ENCODE measurements at regions not wholly inside any gene's neighbourhood (a gene's known extent, or its start where the extent isn't known, plus 50 kb on each side); places are given as distances from the start of the nearest gene placed in this dataset.

DNA sequence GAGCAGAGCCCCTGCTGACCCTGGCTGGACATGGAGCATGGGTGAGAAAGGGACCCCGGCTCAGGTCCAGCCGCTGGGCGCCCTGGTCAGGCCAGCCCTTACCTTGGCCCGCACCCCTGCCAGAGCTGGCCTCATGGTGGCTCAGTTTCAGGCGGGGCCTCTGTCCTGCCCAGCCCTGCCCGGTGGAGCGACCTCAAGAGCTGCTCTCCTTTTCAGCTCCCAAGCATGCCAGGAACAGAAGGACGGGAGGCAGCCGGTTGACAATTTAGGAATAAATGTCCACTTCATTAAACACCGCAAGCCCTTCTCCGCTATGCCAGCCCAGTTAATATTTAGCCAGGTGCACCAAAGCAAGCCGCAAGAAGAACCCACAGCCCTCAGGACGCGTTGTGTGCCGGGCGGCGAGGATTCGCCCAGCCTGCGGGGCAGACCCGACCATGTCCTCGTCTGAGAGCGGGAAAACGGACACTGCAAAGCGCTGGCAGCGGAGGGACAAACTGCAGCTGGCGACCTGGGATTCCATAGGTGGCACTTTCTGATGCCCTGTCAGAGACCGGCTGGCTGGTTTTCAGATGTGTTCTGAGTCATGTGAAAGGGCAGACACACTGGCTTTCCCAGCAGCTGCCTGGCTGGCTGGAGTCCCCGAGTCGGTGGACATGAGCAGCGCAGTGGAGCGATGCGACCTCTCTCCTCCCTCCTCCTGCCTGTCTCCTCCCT is 221.9 kb downstream of the TTLL2 start:
- H3K27me3 ChIP-seq (replicated peaks; ENCODE audit: insufficient read depth) = no peaks in the 10 kb centered on the region
- no peaks in the 10 kb centered on the region for H3F3A ChIP-seq (ENCODE audit: insufficient read depth)
- no peak overlapping the region for H2AFZ ChIP-seq
- TF ChIP-seq EZH2 (IDR thresholded peaks at IDR 0.05; ENCODE audit: insufficient read depth, poor library complexity, severe bottlenecking) (no peak), EZH2phosphoT487 (IDR thresholded peaks at IDR 0.05; ENCODE audit: insufficient read depth, low read depth) (no peak)
- H3K9ac ChIP-seq = no peak overlapping the region
- H3K9me3 ChIP-seq (ENCODE audit: low read depth) = no peaks in the 10 kb centered on the region
- no peaks in the 10 kb centered on the region for H4K20me1 ChIP-seq (ENCODE audit: insufficient read depth)
- no peaks in the 10 kb centered on the region for H3K4me1 ChIP-seq (ENCODE audit: insufficient read depth)
- H3K27ac ChIP-seq = no peak overlapping the region
- no peaks in the 10 kb centered on the region for H3K9me2 ChIP-seq (ENCODE audit: insufficient read depth)
- no peak overlapping the region for H3K4me2 ChIP-seq (ENCODE audit: unreplicated experiment)
- DNase-seq = no peak
- H3K36me3 ChIP-seq (ENCODE audit: low read depth) = no peaks in the 10 kb centered on the region
- H3K4me3 ChIP-seq = no peak overlapping the region
- WGBS, 2 experiments (ENCODE audit: low coverage in 1 of 2, low lambda C conversion rate in 2 of 2, missing lambda C conversion rate in 2 of 2) = 85 to 90% methylated on average over 30 to 32 of the region's 32 CpGs
- H3K79me2 ChIP-seq (ENCODE audit: insufficient read depth) = no peaks in the 10 kb centered on the region
- in situ Hi-C loops (cut with MboI) = no loop called here

DNA sequence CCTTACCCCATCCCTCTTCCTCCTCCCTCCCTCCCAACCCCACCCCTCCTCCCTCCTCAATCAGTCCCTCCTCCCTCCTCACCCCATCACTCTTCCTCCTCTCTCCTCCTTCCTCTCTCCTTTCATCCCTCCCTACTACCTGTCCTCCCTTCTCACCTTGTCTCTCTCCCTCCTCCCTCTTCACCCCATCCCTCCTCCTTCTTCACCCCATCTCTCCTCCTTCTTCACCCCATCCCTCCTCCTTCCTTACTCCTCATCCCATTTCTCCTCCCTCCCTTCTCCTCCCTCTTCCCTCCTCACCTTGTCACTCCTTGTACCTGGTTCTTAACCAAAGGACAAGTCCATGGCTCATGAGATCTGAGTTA is 222.4 kb downstream of the TTLL2 start:
- H3K79me2 ChIP-seq (ENCODE audit: insufficient read depth) = no peaks in the 10 kb centered on the region
- H3K9me3 ChIP-seq (ENCODE audit: low read depth) = no peaks in the 10 kb centered on the region
- in situ Hi-C loops (cut with MboI) = no loop called here
- no peak overlapping the region for H3K4me2 ChIP-seq (ENCODE audit: unreplicated experiment)
- no peak overlapping the region for H3K9ac ChIP-seq
- TF ChIP-seq EZH2 (IDR thresholded peaks at IDR 0.05; ENCODE audit: insufficient read depth, poor library complexity, severe bottlenecking) (no peak), EZH2phosphoT487 (IDR thresholded peaks at IDR 0.05; ENCODE audit: insufficient read depth, low read depth) (no peak)
- H3K9me2 ChIP-seq (ENCODE audit: insufficient read depth) = no peaks in the 10 kb centered on the region
- no peaks in the 10 kb centered on the region for H3K36me3 ChIP-seq (ENCODE audit: low read depth)
- H3K4me3 ChIP-seq = no peak overlapping the region
- no peaks in the 10 kb centered on the region for H4K20me1 ChIP-seq (ENCODE audit: insufficient read depth)
- H3F3A ChIP-seq (ENCODE audit: insufficient read depth) = no peaks in the 10 kb centered on the region
- no peak overlapping the region for H3K27ac ChIP-seq
- no peaks in the 10 kb centered on the region for H3K27me3 ChIP-seq (replicated peaks; ENCODE audit: insufficient read depth)
- no peak for DNase-seq
- H3K4me1 ChIP-seq (ENCODE audit: insufficient read depth) = no peaks in the 10 kb centered on the region
- H2AFZ ChIP-seq = no peak overlapping the region

DNA sequence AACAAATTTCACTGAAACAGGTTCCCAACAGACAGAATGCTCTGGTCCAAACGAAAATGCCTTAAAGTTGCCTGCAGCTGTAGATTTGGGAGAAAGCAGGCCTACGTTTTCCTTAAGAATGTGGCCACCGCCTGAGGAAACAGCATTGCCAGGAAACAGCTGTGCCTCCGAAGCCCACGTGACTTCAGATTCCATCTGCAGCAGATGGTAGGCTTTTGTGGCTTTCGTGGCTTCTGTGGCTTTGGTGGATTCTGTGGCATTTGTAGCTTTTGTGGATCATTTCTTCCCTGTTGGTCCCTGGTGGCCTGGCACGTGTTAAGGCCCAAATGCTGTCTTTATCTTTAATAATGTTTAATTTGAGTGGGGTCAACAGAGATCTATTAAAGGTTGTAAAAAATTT is 222.9 kb downstream of the TTLL2 start:
- Histone ChIP-seq H3K4me1 (ENCODE audit: insufficient read depth) (no peaks in the 10 kb centered on the region), H3K27ac (no peak overlapping the region), H3K9me2 (ENCODE audit: insufficient read depth) (no peaks in the 10 kb centered on the region), H3K79me2 (ENCODE audit: insufficient read depth) (no peaks in the 10 kb centered on the region), H3K4me2 (ENCODE audit: unreplicated experiment) (no peak overlapping the region), H3K36me3 (ENCODE audit: low read depth) (no peaks in the 10 kb centered on the region), H2AFZ (no peak overlapping the region), H3K9me3 (ENCODE audit: low read depth) (no peaks in the 10 kb centered on the region), H3K27me3 (replicated peaks; ENCODE audit: insufficient read depth) (no peaks in the 10 kb centered on the region), H4K20me1 (ENCODE audit: insufficient read depth) (no peaks in the 10 kb centered on the region), H3K9ac (no peak overlapping the region), H3F3A (ENCODE audit: insufficient read depth) (no peaks in the 10 kb centered on the region), H3K4me3 (no peak overlapping the region)
- in situ Hi-C loops (cut with MboI) = no loop called here
- TF ChIP-seq EZH2phosphoT487 (IDR thresholded peaks at IDR 0.05; ENCODE audit: insufficient read depth, low read depth) (no peak), EZH2 (IDR thresholded peaks at IDR 0.05; ENCODE audit: insufficient read depth, poor library complexity, severe bottlenecking) (no peak)
- WGBS, 2 experiments (ENCODE audit: low coverage in 1 of 2, low lambda C conversion rate in 2 of 2, missing lambda C conversion rate in 2 of 2) = 34 to 38% methylated on average over 7 of the region's 7 CpGs
- DNase-seq = no peak

DNA sequence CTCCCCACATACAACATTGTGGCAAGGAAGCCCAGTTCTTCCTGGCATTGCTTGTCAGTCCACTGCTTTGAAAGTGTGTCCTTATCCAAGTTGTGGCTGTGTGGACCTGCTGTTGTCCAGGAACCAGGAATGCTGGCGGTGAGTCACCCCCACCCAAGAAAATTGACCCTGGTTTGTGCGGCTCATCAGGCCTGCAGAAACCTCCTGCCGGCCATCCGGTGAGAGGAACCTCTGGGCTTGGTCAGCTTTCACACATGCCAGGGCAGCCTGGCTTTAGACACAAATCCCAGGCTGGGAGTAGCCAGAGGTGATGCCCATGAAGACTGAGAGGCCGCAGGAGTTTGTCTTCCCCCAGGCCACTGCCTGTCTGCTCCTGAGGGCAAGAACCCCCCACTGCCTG is 223.6 kb downstream of the TTLL2 start:
- Histone ChIP-seq H3K27ac (no peak overlapping the region), H3K4me2 (ENCODE audit: unreplicated experiment) (no peak overlapping the region), H3K9ac (no peak overlapping the region), H3K4me3 (no peak overlapping the region), H3F3A (ENCODE audit: insufficient read depth) (no peaks in the 10 kb centered on the region), H4K20me1 (ENCODE audit: insufficient read depth) (no peaks in the 10 kb centered on the region), H3K79me2 (ENCODE audit: insufficient read depth) (no peaks in the 10 kb centered on the region), H2AFZ (no peak overlapping the region), H3K4me1 (ENCODE audit: insufficient read depth) (no peaks in the 10 kb centered on the region), H3K36me3 (ENCODE audit: low read depth) (no peaks in the 10 kb centered on the region), H3K27me3 (replicated peaks; ENCODE audit: insufficient read depth) (no peaks in the 10 kb centered on the region), H3K9me3 (ENCODE audit: low read depth) (no peaks in the 10 kb centered on the region), H3K9me2 (ENCODE audit: insufficient read depth) (no peaks in the 10 kb centered on the region)
- DNase-seq = no peak
- in situ Hi-C loops (cut with MboI) = no loop called here
- TF ChIP-seq EZH2phosphoT487 (IDR thresholded peaks at IDR 0.05; ENCODE audit: insufficient read depth, low read depth) (no peak), EZH2 (IDR thresholded peaks at IDR 0.05; ENCODE audit: insufficient read depth, poor library complexity, severe bottlenecking) (no peak)
- WGBS, 2 experiments (ENCODE audit: low coverage in 1 of 2, low lambda C conversion rate in 2 of 2, missing lambda C conversion rate in 2 of 2) = 67 to 73% methylated on average over 5 of the region's 5 CpGs

DNA sequence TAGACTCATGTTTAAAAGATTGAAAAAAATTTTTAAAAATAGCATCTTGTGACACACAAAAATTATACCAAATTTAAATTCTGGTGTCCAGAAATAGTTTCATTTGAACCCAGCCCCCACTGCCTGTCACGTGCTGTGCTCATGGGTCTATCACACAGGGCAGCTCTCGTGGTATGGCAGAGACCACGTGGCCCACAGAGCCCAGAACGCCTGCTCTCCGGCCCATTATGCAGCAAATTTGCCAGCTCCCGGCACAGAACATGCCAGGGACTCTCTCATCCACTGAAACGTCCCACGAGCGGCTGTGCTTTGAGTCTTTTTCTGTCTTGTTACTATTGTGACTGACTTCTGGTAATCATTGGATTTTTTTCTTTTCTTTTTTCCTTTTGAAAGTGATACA is 224.3 kb downstream of the TTLL2 start:
- WGBS, 2 experiments (ENCODE audit: low coverage in 1 of 2, low lambda C conversion rate in 2 of 2, missing lambda C conversion rate in 2 of 2) = 20 to 30% methylated on average over 9 of the region's 9 CpGs

More for the DNA sequence above, 224.3 kb downstream of the TTLL2 start:
- H3K4me1 ChIP-seq (ENCODE audit: insufficient read depth) = no peaks in the 10 kb centered on the region
- H3K9me2 ChIP-seq (ENCODE audit: insufficient read depth) = no peaks in the 10 kb centered on the region
- H3K36me3 ChIP-seq (ENCODE audit: low read depth) = no peaks in the 10 kb centered on the region
- no peaks in the 10 kb centered on the region for H3K9me3 ChIP-seq (ENCODE audit: low read depth)
- H3K4me3 ChIP-seq = no peak overlapping the region
- no peak overlapping the region for H3K4me2 ChIP-seq (ENCODE audit: unreplicated experiment)
- DNase-seq = no peak
- no peak overlapping the region for H3K27ac ChIP-seq
- no peaks in the 10 kb centered on the region for H4K20me1 ChIP-seq (ENCODE audit: insufficient read depth)
- no peaks in the 10 kb centered on the region for H3K79me2 ChIP-seq (ENCODE audit: insufficient read depth)
- H3K9ac ChIP-seq = no peak overlapping the region
- H2AFZ ChIP-seq = no peak overlapping the region
- no peaks in the 10 kb centered on the region for H3K27me3 ChIP-seq (replicated peaks; ENCODE audit: insufficient read depth)
- H3F3A ChIP-seq (ENCODE audit: insufficient read depth) = no peaks in the 10 kb centered on the region
- TF ChIP-seq EZH2phosphoT487 (IDR thresholded peaks at IDR 0.05; ENCODE audit: insufficient read depth, low read depth) = no peak
- TF ChIP-seq EZH2 (IDR thresholded peaks at IDR 0.05; ENCODE audit: insufficient read depth, poor library complexity, severe bottlenecking) = no peak
- in situ Hi-C loops (cut with MboI) = no loop called here

All from GM23248 (cell line).